SK-N-SH treated with all-trans-retinoic acid at 6 μM for 48 hours (cell line): ENCODE measurements at regions not wholly inside any gene's neighbourhood (a gene's known extent, or its start where the extent isn't known, plus 50 kb on each side); places are given as distances from the start of the nearest gene placed in this dataset.

ENCODE experiments used
- ATAC-seq: fragments of 200-7000 bp; cut with Tn5 transposase; 3 replicates; pipeline ENCODE4 v1.9.1; 2020; ENCODE audit warnings: mild to moderate bottlenecking, moderate library complexity
- ARNTL ChIP-seq: fragments of 450-650 bp; formaldehyde crosslinking; IDR thresholded peaks from 2 replicates; pipeline ENCODE4 v1.5.0; 2020; ENCODE audit warnings: low read depth, mild to moderate bottlenecking, moderate library complexity, borderline replicate concordance
- BACH2 ChIP-seq: fragments of 250-450 bp; sonication (Bioruptor Pico); IDR thresholded peaks from 2 replicates; pipeline ENCODE4 v1.9.0; 2021; ENCODE audit warnings: mild to moderate bottlenecking, borderline replicate concordance
- CREB5 ChIP-seq: fragments of 250-450 bp; sonication (Bioruptor Pico); IDR thresholded peaks from 2 replicates; pipeline ENCODE4 v1.5.1; 2020; ENCODE audit warnings: low read depth, mild to moderate bottlenecking, moderate library complexity
- CSRNP3 ChIP-seq: fragments of 250-450 bp; sonication (Bioruptor Pico); IDR thresholded peaks from 2 replicates; pipeline ENCODE4 v1.5.1; 2021; ENCODE audit warnings: mild to moderate bottlenecking, moderate library complexity
- ESRRG ChIP-seq: fragments of 250-450 bp; sonication (Bioruptor Pico); IDR thresholded peaks from 2 replicates; pipeline ENCODE4 v1.6.1; 2021; ENCODE audit warnings: mild to moderate bottlenecking
- GLIS3 ChIP-seq: fragments of 250-450 bp; sonication (Bioruptor Pico); IDR thresholded peaks from 2 replicates; pipeline ENCODE4 v1.5.0; 2020; ENCODE audit warnings: mild to moderate bottlenecking, moderate library complexity
- ISL1 ChIP-seq: fragments of 250-450 bp; sonication (Bioruptor Pico); IDR thresholded peaks from 2 replicates; pipeline ENCODE4 v2.1.2; 2022; ENCODE audit warnings: mild to moderate bottlenecking, moderate library complexity
- OSR1 ChIP-seq: fragments of 250-450 bp; sonication (Bioruptor Pico); IDR thresholded peaks from 2 replicates; pipeline ENCODE4 v1.8.0; 2022; ENCODE audit warnings: moderate library complexity, mild to moderate bottlenecking, inconsistent platforms
- PATZ1 ChIP-seq: fragments of 250-450 bp; sonication (Bioruptor Pico); IDR thresholded peaks from 2 replicates; pipeline ENCODE4 v1.8.0; 2020; ENCODE audit warnings: mild to moderate bottlenecking, moderate library complexity, borderline replicate concordance
- PPARA ChIP-seq: fragments of 250-450 bp; sonication (Bioruptor Pico); IDR thresholded peaks from 2 replicates; pipeline ENCODE4 v1.5.0; 2020; ENCODE audit warnings: mild to moderate bottlenecking, borderline replicate concordance
- RARB ChIP-seq: fragments of 250-450 bp; sonication (Bioruptor Pico); IDR thresholded peaks from 2 replicates; pipeline ENCODE4 v1.8.0; 2021; ENCODE audit warnings: mild to moderate bottlenecking, moderate library complexity
- SNAI2 ChIP-seq: fragments of 250-450 bp; sonication (Bioruptor Pico); IDR thresholded peaks from 2 replicates; pipeline ENCODE4 v1.5.0; 2020; ENCODE audit warnings: mild to moderate bottlenecking, moderate library complexity
- TCF4 ChIP-seq: fragments of 250-450 bp; sonication (Bioruptor Pico); IDR thresholded peaks from 2 replicates; pipeline ENCODE4 v1.8.0; 2021; ENCODE audit warnings: mild to moderate bottlenecking, moderate library complexity, borderline replicate concordance
- TSHZ2 ChIP-seq: fragments of 250-450 bp; sonication (Bioruptor Pico); IDR thresholded peaks from 2 replicates; pipeline ENCODE4 v1.5.0; 2020; ENCODE audit warnings: mild to moderate bottlenecking, moderate library complexity
- ZC3H10 ChIP-seq: fragments of 250-450 bp; sonication (Bioruptor Pico); IDR thresholded peaks from 2 replicates; pipeline ENCODE4 v1.5.1; 2021; ENCODE audit warnings: mild to moderate bottlenecking, moderate library complexity
- ZFP3 ChIP-seq: fragments of 250-450 bp; sonication (Bioruptor Pico); IDR thresholded peaks from 2 replicates; pipeline ENCODE4 v1.5.0; 2020; ENCODE audit warnings: mild to moderate bottlenecking, moderate library complexity
- ZFP30 ChIP-seq: fragments of 450-650 bp; formaldehyde crosslinking; IDR thresholded peaks from 2 replicates; pipeline ENCODE4 v1.5.0; 2022; ENCODE audit warnings: mild to moderate bottlenecking, moderate library complexity
- ZNF565 ChIP-seq: fragments of 450-650 bp; formaldehyde crosslinking; conservative IDR thresholded peaks from 2 replicates; pipeline ENCODE4 v1.5.0; 2020; ENCODE audit warnings: low read depth, mild to moderate bottlenecking, moderate library complexity
- ZNF8 ChIP-seq: fragments of 450-650 bp; formaldehyde crosslinking; IDR thresholded peaks from 2 replicates; pipeline ENCODE4 v1.5.0; 2020; ENCODE audit warnings: mild to moderate bottlenecking, moderate library complexity

- no peak for ATAC-seq
- TF ChIP-seq PPARA (CRISPR knock-in tag) = no peak
- TF ChIP-seq ZC3H10 = no peak
- no peak for TF ChIP-seq BACH2 (CRISPR knock-in tag)
- TF ChIP-seq ZNF8 (CRISPR knock-in tag) = no peak
- TF ChIP-seq SNAI2 (CRISPR knock-in tag) = no peak
Measured at GRCh38 chr15:69556344-69556743, 103.7 kb downstream of the RPLP1 start.

- peak; percentile 96 for ATAC-seq
- TF ChIP-seq ZNF565 (CRISPR knock-in tag) (no peak), ISL1 (CRISPR knock-in tag) (peak; percentile 90)
- TF ChIP-seq, all 23 proteins: peak for 1
Measured at GRCh38 chr15:69557020-69557706, 104.5 kb downstream of the RPLP1 start.

- peak; percentile 15 for ATAC-seq
- no peak for TF ChIP-seq CSRNP3 (CRISPR knock-in tag)
- no peak for TF ChIP-seq SNAI2 (CRISPR knock-in tag)
Measured at GRCh38 chr15:69557707-69558409, 105.2 kb downstream of the RPLP1 start.

- no peak for ATAC-seq
- no peak for TF ChIP-seq ARNTL (CRISPR knock-in tag)
- no peak for TF ChIP-seq ESRRG (CRISPR knock-in tag)
- no peak for TF ChIP-seq CREB5
- TF ChIP-seq ISL1 (CRISPR knock-in tag) = no peak
- no peak for TF ChIP-seq ZNF565 (CRISPR knock-in tag)
- TF ChIP-seq OSR1 (CRISPR knock-in tag) = no peak
- TF ChIP-seq ZNF8 (CRISPR knock-in tag) = no peak
- no peak for TF ChIP-seq ZC3H10
- no peak for TF ChIP-seq CSRNP3 (CRISPR knock-in tag)
Measured at GRCh38 chr15:69559440-69560190, 107.0 kb downstream of the RPLP1 start.

- TF ChIP-seq ZFP30 (no peak), TCF4 (CRISPR knock-in tag) (peak; percentile 23; the same call in 1 of the 2 replicates)
- ATAC-seq = no peak
Measured at GRCh38 chr15:69561071-69561784, 108.6 kb downstream of the RPLP1 start.

- TF ChIP-seq PATZ1 (CRISPR knock-in tag) = no peak
- TF ChIP-seq ZFP30 = no peak
- TF ChIP-seq ZNF8 (CRISPR knock-in tag) = no peak
- TF ChIP-seq BACH2 (CRISPR knock-in tag) = no peak
- TF ChIP-seq GLIS3 (CRISPR knock-in tag) = no peak
- TF ChIP-seq ZC3H10 = no peak
- TF ChIP-seq SNAI2 (CRISPR knock-in tag) = no peak
- TF ChIP-seq TSHZ2 (CRISPR knock-in tag) = no peak
- no peak for TF ChIP-seq ESRRG (CRISPR knock-in tag)
- no peak for TF ChIP-seq RARB (CRISPR knock-in tag)
- TF ChIP-seq ZFP3 = no peak
- TF ChIP-seq ARNTL (CRISPR knock-in tag) = no peak
- no peak for ATAC-seq
Measured at GRCh38 chr15:69562116-69562515, 109.5 kb downstream of the RPLP1 start.
